Stomach (tissue), 8 donors: ENCODE measurements at regions not wholly inside any gene's neighbourhood (a gene's known extent, or its start where the extent isn't known, plus 50 kb on each side); places are given as distances from the start of the nearest gene placed in this dataset.

Experiments
- DNase-seq, 2 donors: peaks; one replicate each; pipeline versions ENCODE4 v3.0.0 to v3.0.0-alpha.2; 2013 to 2019
- H3K27ac ChIP-seq, 5 donors: fragments of 200-600 bp in 4 of 5; sonication (generic) in 4 of 5; one replicate each; pipeline ENCODE4 v1.5.1; 2013 to 2019; ENCODE audit warnings: mild to moderate bottlenecking in 1 of 5, moderate library complexity in 1 of 5
- H3K27me3 ChIP-seq, 3 donors: fragments of 200-600 bp; sonication (generic); one replicate each; pipeline ENCODE4 v1.5.1; 2017 to 2019; ENCODE audit warnings: mixed run types in 1 of 3
- H3K36me3 ChIP-seq, 4 donors: fragments of 200-600 bp; sonication (generic); 1 replicate in 3 of 4; 2 replicates in 1 of 4; pipeline ENCODE4 v1.5.1; 2016 to 2019
- H3K4me1 ChIP-seq, 4 donors: fragments of 200-600 bp; sonication (generic); one replicate each; pipeline ENCODE4 v1.5.1; 2016 to 2019
- H3K4me3 ChIP-seq, 4 donors: fragments of 200-600 bp; sonication (generic) in 3 of 4; one replicate each; pipeline ENCODE4 v1.5.1; 2016 to 2019; ENCODE audit warnings: mild to moderate bottlenecking in 1 of 4
- H3K9me3 ChIP-seq, 4 donors: fragments of 200-600 bp; sonication (generic); one replicate each; pipeline ENCODE4 v1.5.1; 2016 to 2019
- EP300 ChIP-seq: sonication (generic); formaldehyde crosslinking; IDR thresholded peaks from one replicate; pipeline ENCODE4 v1.6.1; 2017; ENCODE audit warnings: antibody characterized with exemption
- POLR2A ChIP-seq, 4 donors: fragments of 450-650 bp; IDR thresholded peaks; one replicate each; pipeline ENCODE4 v1.6.1; 2016; ENCODE audit warnings: antibody characterized with exemption in 4 of 4, control low read depth in 2 of 4, mild to moderate bottlenecking in 1 of 4, moderate library complexity in 1 of 4
- POLR2AphosphoS5 ChIP-seq, 3 donors: sonication (generic); formaldehyde crosslinking; IDR thresholded peaks; one replicate each; pipeline ENCODE4 v1.6.1; 2016; ENCODE audit warnings: antibody characterized with exemption in 3 of 3
- WGBS, 5 donors: extraction: QIAGEN DNeasy Blood & Tissue Kit in 3 of 5; methylation state at CpG; one replicate each; pipeline versions ENCODE4 v1.1.5 to v1.1.7; 2013 to 2018; 5-methylcytosine and 5-hydroxymethylcytosine counted together
- intact Hi-C: fragments of 100-400 bp; cut with DNase I; formaldehyde crosslinking; loops from one replicate; pipeline ENCODE4 v1.15.1; 2023; ENCODE audit warnings: low total_unique reads
- TF ChIP-seq, protein P1 (sequence below), 7 experiments: fragments of 450-650 bp in 4 of 7; fragments of 200-600 bp in 3 of 7; sonication (generic) in 3 of 7; IDR thresholded peaks; one replicate each; pipeline ENCODE4 v1.5.1; 2016 to 2019; ENCODE audit warnings: antibody characterized with exemption in 7 of 7, control low read depth in 2 of 7, mild to moderate bottlenecking in 1 of 7
- donor health status: healthy with polysubstance abuse.
- donor health status: Bipolar disorder and iron deficiency.
- donor health status: healthy.

DNA sequence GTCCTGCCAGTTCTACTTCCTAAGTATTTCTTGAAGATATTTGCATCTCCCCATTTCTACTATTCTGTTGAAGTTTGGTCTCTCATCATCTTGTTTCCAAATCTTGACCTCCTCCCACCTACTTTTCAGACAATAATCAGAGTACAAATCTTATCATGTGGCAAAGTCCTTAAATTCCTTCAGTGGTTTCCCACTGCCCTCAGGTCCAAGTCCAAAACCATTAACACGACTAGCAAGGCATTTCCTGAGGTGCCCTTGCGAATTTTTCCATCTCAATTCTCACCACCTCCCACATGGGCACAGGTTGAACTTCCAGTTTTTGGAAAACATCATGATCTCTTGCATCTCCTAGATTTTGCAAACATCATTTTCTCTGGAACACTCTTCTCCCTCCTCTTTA, 97.2 kb upstream of the CDK1 start:
- Histone ChIP-seq H3K9me3 (no peaks in the 10 kb centered on the region), H3K4me3 (no peak overlapping the region), H3K27me3 (no peaks in the 10 kb centered on the region), H3K36me3 (no peaks in the 10 kb centered on the region), H3K27ac (no peak overlapping the region), H3K4me1 (no peaks in the 10 kb centered on the region)
- TF ChIP-seq EP300 (no peak), POLR2AphosphoS5 (IDR thresholded peaks at IDR 0.05) (no peak), POLR2A (IDR thresholded peaks at IDR 0.05) (no peak)
- TF ChIP-seq, protein P1, sequence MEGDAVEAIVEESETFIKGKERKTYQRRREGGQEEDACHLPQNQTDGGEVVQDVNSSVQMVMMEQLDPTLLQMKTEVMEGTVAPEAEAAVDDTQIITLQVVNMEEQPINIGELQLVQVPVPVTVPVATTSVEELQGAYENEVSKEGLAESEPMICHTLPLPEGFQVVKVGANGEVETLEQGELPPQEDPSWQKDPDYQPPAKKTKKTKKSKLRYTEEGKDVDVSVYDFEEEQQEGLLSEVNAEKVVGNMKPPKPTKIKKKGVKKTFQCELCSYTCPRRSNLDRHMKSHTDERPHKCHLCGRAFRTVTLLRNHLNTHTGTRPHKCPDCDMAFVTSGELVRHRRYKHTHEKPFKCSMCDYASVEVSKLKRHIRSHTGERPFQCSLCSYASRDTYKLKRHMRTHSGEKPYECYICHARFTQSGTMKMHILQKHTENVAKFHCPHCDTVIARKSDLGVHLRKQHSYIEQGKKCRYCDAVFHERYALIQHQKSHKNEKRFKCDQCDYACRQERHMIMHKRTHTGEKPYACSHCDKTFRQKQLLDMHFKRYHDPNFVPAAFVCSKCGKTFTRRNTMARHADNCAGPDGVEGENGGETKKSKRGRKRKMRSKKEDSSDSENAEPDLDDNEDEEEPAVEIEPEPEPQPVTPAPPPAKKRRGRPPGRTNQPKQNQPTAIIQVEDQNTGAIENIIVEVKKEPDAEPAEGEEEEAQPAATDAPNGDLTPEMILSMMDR (IDR thresholded peaks at IDR 0.05): no peak
- no peak for DNase-seq
- WGBS, 5 donors: 61 to 76% (median 64%) methylated on average over 2 of the region's 2 CpGs
- intact Hi-C loops: no loop called here

DNA sequence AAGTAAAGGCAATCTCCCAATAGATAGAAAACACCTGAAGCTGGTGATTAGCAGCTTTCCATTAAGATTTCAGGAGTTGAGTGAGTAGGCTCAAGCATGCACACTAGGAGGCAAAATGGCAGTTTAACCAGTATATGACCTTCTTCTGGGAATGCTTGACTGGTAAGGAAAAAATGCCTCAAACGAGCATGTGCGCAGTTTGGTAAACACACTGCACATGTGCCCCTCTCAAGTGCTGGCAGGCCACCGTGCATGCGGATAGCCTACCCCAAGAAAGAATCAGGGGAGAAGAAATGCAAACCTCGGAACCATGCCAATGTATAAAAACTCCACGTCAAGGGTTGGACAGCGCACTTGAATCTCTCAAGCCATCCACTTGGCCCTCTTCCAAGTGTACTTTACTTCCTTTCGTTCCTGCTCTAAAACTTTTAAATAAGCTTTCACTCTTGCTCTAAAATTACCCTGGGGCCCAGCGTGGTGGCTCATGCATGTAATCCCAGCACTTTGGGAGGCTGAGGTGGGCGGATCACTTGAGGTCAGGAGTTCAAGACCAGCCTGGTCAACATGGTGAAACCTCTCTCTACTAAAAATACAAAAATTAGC, 98.8 kb upstream of the CDK1 start:
- WGBS, 5 donors: 80 to 89% (median 89%) methylated on average over 10 of the region's 10 CpGs
- TF ChIP-seq EP300 (no peak), POLR2AphosphoS5 (IDR thresholded peaks at IDR 0.05) (no peak), POLR2A (IDR thresholded peaks at IDR 0.05) (no peak)
- TF ChIP-seq, protein P1 (IDR thresholded peaks at IDR 0.05): no peak

GRCh38 chr10:60678978-60679377, 99.3 kb upstream of the CDK1 start:
- intact Hi-C loops: no loop called here
- H3K9me3 ChIP-seq: no peaks in the 10 kb centered on the region
- H3K27ac ChIP-seq: no peak overlapping the region
- DNase-seq: no peak
- WGBS, 5 donors: 89 to 94% (median 92%) methylated on average over 4 of the region's 4 CpGs
- no peak for TF ChIP-seq EP300
- TF ChIP-seq POLR2AphosphoS5 (IDR thresholded peaks at IDR 0.05): no peak
- H3K36me3 ChIP-seq: no peaks in the 10 kb centered on the region
- no peak overlapping the region for H3K4me3 ChIP-seq
- H3K4me1 ChIP-seq: no peaks in the 10 kb centered on the region
- no peaks in the 10 kb centered on the region for H3K27me3 ChIP-seq

More for the DNA sequence above, 98.8 kb upstream of the CDK1 start:
- no peaks in the 10 kb centered on the region for H3K4me1 ChIP-seq
- H3K9me3 ChIP-seq: no peaks in the 10 kb centered on the region
- no peaks in the 10 kb centered on the region for H3K27me3 ChIP-seq
- intact Hi-C loops: no loop called here
- no peaks in the 10 kb centered on the region for H3K36me3 ChIP-seq
- no peak for DNase-seq
- H3K4me3 ChIP-seq: no peak overlapping the region
- H3K27ac ChIP-seq: no peak overlapping the region

GRCh38 chr10:60677531-60678129, 100.6 kb upstream of the CDK1 start:
- H3K27ac ChIP-seq: no peak overlapping the region
- no peaks in the 10 kb centered on the region for H3K36me3 ChIP-seq
- WGBS, 5 donors: 53 to 59% (median 54%) methylated on average over 4 of the region's 4 CpGs
- no peak for DNase-seq
- H3K4me1 ChIP-seq: no peaks in the 10 kb centered on the region
- no peak overlapping the region for H3K4me3 ChIP-seq
- intact Hi-C loops: no loop called here
- TF ChIP-seq EP300 (no peak), POLR2A (IDR thresholded peaks at IDR 0.05) (no peak), POLR2AphosphoS5 (IDR thresholded peaks at IDR 0.05) (no peak)
- TF ChIP-seq, protein P1 (IDR thresholded peaks at IDR 0.05): no peak
- no peaks in the 10 kb centered on the region for H3K27me3 ChIP-seq
- H3K9me3 ChIP-seq: no peaks in the 10 kb centered on the region

- H3K36me3 ChIP-seq: no peaks in the 10 kb centered on the region
- TF ChIP-seq POLR2A (IDR thresholded peaks at IDR 0.05) (no peak), POLR2AphosphoS5 (IDR thresholded peaks at IDR 0.05) (no peak), EP300 (no peak)
- TF ChIP-seq, protein P1 (IDR thresholded peaks at IDR 0.05): no peak
- H3K4me1 ChIP-seq: no peaks in the 10 kb centered on the region
- no peak for DNase-seq
- intact Hi-C loops: no loop called here
- H3K9me3 ChIP-seq: peaks cover 0 to 12% (median 7%) of the 10 kb centered on the region in 4 donors
- no peaks in the 10 kb centered on the region for H3K27me3 ChIP-seq
- no peak overlapping the region for H3K4me3 ChIP-seq
- H3K27ac ChIP-seq: no peak overlapping the region
These were observed 103.0 kb upstream of the CDK1 start for GRCh38 chr10:60675236-60675635.
